Kidney epithelial cell (primary cell): ENCODE measurements at regions not wholly inside any gene's neighbourhood (a gene's known extent, or its start where the extent isn't known, plus 50 kb on each side); places are given as distances from the start of the nearest gene placed in this dataset.

ENCODE experiments used
- DNase-seq: peaks from one replicate; pipeline ENCODE4 v3.0.0-alpha.2; 2010; ENCODE audit warnings: low read depth
- H3K27me3 ChIP-seq: 2 replicates; pipeline ENCODE4 v1.6.0; 2011; ENCODE audit warnings: low read length; ENCODE audit not compliant: control insufficient read depth, insufficient read depth
- H3K36me3 ChIP-seq: 2 replicates; pipeline ENCODE4 v1.5.1; 2011; ENCODE audit warnings: low read length; ENCODE audit not compliant: control insufficient read depth, insufficient read depth
- H3K4me3 ChIP-seq: 2 replicates; pipeline ENCODE4 v1.5.1; 2011; ENCODE audit warnings: low read depth, mild to moderate bottlenecking, control low read depth, low read length
- CTCF ChIP-seq: IDR thresholded peaks from 2 replicates; pipeline ENCODE4 v1.5.1; 2011; ENCODE audit warnings: mild to moderate bottlenecking, moderate library complexity, low read length, control low read depth, inconsistent platforms; ENCODE audit not compliant: insufficient read depth, poor library complexity, severe bottlenecking

GRCh38 chr1:81192647-81193642 lies 607.8 kb upstream of the ADGRL2 start:
- H3K4me3 ChIP-seq, result no peak overlapping the region
- H3K36me3 ChIP-seq, result no peaks in the 10 kb centered on the region
- H3K27me3 ChIP-seq, result no peaks in the 10 kb centered on the region
- no peak for TF ChIP-seq CTCF
- no peak for DNase-seq

DNA sequence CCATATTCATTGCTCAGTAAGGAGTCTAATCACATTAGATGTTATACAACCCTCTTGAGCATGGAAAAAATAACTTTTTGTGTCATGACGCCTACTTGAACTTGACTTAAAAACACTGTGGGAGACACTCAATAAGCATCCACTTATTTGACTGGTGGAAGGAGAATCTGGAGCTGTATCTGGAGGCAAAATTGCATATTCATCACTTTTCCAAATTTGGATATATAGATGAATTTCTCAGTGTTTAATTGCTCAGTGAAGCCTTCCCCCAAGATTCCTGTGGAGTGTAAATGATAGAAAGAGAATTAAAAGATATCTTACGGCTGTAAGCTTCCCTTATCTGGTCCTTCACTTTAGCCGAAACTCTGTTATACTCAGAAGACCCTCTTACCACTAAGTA lies 610.7 kb upstream of the ADGRL2 start:
- DNase-seq, result no peak
- Histone ChIP-seq H3K4me3 (no peak overlapping the region), H3K27me3 (no peaks in the 10 kb centered on the region), H3K36me3 (no peaks in the 10 kb centered on the region)
- TF ChIP-seq CTCF, result no peak

DNA sequence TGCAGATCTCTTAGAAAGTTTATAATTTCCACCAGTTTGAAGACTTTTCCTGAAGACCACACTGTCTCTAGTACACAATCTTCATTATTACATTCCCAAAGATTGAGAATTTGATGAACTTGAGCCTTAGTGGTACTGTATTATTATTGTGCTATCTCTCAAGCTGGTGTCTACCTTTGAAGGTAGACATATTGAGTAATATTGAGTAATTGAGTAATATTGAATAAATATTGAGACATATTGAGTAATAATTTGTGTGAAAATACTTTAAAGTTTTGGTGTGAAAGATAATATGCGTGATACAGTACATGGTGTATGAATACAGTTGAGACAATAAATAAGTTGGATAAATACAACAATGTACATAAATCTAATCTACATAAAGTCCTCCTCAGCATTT lies 613.1 kb upstream of the ADGRL2 start:
- Histone ChIP-seq H3K27me3 (no peaks in the 10 kb centered on the region), H3K36me3 (no peaks in the 10 kb centered on the region), H3K4me3 (no peak overlapping the region)
- no peak for DNase-seq
- TF ChIP-seq CTCF, result no peak

GRCh38 chr1:81186261-81186660 lies 614.5 kb upstream of the ADGRL2 start:
- no peak for DNase-seq
- Histone ChIP-seq H3K36me3 (no peaks in the 10 kb centered on the region), H3K4me3 (no peak overlapping the region), H3K27me3 (no peaks in the 10 kb centered on the region)
- TF ChIP-seq CTCF, result no peak

- TF ChIP-seq CTCF, result no peak
- DNase-seq, result no peak
- Histone ChIP-seq H3K4me3 (no peak overlapping the region), H3K27me3 (no peaks in the 10 kb centered on the region), H3K36me3 (no peaks in the 10 kb centered on the region)
Observed at GRCh38 chr1:81183553-81183952, 617.2 kb upstream of the ADGRL2 start.
